Neural progenitor cell (in vitro differentiated cells): ENCODE measurements at regions not wholly inside any gene's neighbourhood (a gene's known extent, or its start where the extent isn't known, plus 50 kb on each side); places are given as distances from the start of the nearest gene placed in this dataset.

Experiments
- EZH2 ChIP-seq: fragments of 200-600 bp; sonication (generic); IDR thresholded peaks from 2 replicates; pipeline ENCODE4 v1.6.1; 2017; ENCODE audit warnings: antibody characterized with exemption, mild to moderate bottlenecking, moderate library complexity
- TF ChIP-seq, protein P1 (sequence below): fragments of 200-600 bp; sonication (generic); IDR thresholded peaks from 2 replicates; pipeline ENCODE4 v1.5.1; 2017; ENCODE audit warnings: antibody characterized with exemption, mild to moderate bottlenecking

DNA sequence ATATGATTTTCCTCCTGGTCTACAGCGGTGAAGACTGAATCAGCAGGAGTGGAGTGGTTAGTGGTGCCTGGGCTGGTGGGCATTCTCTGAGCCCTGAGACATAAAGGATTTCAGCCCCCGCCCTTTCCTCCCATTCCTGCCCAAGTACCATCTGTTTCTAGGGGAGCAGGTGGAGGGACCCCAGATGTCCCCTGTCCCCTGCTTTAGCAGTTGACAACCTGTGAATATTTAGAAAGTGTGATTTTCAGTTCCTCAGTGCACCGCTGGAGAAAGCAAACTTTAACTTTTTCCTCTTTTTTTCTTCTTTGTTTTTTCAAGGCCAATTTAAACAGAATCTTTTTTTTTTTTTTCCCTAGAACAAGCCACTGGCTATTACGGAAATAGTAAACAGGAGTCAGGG lies 163.8 kb upstream of the MYL2 start:
- TF ChIP-seq EZH2: no peak
- TF ChIP-seq, protein P1, sequence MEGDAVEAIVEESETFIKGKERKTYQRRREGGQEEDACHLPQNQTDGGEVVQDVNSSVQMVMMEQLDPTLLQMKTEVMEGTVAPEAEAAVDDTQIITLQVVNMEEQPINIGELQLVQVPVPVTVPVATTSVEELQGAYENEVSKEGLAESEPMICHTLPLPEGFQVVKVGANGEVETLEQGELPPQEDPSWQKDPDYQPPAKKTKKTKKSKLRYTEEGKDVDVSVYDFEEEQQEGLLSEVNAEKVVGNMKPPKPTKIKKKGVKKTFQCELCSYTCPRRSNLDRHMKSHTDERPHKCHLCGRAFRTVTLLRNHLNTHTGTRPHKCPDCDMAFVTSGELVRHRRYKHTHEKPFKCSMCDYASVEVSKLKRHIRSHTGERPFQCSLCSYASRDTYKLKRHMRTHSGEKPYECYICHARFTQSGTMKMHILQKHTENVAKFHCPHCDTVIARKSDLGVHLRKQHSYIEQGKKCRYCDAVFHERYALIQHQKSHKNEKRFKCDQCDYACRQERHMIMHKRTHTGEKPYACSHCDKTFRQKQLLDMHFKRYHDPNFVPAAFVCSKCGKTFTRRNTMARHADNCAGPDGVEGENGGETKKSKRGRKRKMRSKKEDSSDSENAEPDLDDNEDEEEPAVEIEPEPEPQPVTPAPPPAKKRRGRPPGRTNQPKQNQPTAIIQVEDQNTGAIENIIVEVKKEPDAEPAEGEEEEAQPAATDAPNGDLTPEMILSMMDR: no peak
